DMS153 treated with DMSO at 0.1 percent for 48 hours (cell line): ENCODE measurements at regions not wholly inside any gene's neighbourhood (a gene's known extent, or its start where the extent isn't known, plus 50 kb on each side); places are given as distances from the start of the nearest gene placed in this dataset.
A peak's percentile ranks its signal among the peaks of the same experiment; 100 is the strongest.
"Not testable (repeated sequence)": the region's sequence is repeated elsewhere in the genome, so short reads cannot be mapped to it uniquely, and the experiment has no call there.

Experiments used
- DNase-seq: peaks from one replicate; lab custom pipeline; 2025; ENCODE audit not compliant: unreplicated experiment; lab: John Stamatoyannopoulos, UW

DNA sequence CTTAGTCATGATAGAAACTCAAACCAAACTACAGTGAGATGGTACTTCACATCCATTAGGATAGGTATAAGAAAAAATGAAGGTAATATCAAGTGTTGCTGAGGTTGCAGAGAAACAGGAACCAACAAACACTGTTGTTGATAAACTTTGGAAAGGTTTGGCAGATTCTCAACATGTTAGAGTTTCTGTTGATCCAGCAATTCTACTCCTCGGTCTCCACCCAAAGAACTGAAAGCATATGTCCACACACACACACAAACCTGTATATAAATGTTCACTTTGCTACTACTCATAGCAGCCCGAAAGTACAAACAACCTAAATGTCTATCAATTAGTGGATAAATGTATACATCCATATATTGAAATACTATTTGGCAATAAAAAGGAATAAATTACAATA is 128.3 kb upstream of the CARMIL1 start:
- no peak for DNase-seq

DNA sequence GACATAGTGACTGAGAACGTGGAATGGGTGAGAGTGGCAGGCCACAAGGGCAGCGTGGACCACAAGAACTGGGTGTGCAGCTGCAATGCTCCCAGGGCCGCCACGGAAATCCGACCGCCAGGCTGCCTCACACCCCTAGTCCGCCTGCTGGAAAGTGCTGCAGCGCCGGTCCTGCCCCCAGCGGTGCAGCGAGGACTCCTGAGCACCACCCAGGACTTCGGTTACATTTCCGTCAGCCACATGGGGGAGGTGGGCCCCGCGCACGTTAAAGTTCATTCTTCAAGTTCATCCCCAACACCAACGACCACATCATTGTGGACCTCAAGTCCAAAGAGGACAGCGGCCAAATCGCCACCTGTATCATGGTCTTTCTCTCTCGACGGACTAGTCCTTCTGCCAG is 126.1 kb upstream of the CARMIL1 start:
- DNase-seq: no peak

DNA sequence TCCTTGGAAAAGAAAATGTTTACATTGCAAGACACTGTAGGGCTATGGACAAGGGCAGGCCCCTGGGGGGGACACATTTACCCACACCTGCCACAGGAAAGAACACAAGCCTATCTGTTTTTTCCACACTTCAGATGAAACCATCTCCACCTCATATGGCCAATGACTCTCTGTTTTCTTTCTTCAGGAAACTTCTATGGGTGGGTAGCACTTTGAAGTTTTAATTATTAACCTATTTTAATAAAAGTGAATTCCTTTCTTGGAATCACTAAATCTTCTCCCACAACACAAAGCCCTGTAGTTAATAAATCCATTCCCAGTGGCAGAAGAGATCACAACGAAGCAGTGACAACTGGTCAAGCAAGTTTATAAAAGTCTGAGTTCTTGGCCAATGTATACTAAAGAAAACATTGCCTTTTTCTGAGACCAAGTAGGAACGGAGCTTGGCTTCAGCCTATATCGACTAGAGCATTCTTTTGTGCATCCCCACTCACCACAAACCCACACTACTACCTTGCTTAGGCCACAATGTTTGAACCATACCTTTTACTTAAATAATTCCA is 125.1 kb upstream of the CARMIL1 start:
- no peak for DNase-seq

DNA sequence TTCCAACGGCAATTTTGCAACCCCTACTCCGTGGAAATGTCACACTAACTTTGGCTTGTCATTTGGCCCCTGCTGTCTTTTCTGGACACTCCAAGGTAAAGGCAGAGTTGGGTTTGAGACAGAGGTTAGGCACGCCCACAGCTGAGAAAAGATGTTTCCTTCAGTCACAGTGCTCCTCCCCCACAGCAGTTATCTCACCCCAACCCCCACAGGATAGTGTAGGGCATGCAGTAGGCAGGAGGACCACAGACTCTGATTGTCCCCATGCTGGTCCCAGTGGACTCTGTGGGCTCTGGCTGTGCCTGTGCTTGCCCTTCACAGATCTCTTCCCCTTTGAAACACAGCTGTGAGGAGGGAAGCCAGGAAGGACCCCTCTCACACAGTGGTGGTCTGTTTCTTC is 124.0 kb upstream of the CARMIL1 start:
- DNase-seq: no peak

DNA sequence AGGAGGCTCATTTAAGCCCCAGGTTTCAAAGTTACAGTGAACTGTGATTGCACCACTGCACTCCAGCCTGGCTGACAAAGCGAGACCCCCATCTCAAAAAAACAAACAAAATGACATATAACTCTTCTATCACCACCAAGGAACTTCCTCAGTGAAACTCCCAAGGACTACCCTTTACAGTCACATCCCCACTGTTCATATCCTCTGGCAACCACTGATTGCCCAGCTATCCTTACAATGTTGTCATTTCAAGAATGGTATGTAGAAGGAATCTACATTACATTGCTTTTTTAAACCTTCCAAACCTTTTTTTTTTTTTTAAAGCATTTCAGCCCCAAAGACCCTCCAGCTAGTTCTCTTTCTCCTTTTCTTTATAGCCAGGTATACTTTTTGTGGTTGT is 123.1 kb upstream of the CARMIL1 start:
- no peak for DNase-seq

DNA sequence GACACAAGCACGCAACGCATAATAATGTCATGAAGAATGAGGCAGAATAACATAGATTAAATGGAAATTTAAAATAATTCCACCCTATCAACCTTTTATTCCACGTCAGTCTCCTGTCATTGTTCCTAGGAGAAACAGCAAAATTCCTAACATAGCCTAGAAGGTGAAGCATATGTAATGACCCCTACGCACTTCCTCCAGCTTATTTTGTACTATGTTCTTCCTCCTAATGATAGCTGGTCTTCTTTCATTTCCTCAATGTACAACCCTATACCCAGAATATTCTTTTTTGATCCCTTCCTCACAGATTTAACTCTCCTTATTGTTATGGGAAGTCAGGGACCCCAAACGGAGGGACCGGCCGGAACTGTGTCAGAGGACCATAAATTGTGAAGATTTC is 122.0 kb upstream of the CARMIL1 start:
- no peak for DNase-seq

DNA sequence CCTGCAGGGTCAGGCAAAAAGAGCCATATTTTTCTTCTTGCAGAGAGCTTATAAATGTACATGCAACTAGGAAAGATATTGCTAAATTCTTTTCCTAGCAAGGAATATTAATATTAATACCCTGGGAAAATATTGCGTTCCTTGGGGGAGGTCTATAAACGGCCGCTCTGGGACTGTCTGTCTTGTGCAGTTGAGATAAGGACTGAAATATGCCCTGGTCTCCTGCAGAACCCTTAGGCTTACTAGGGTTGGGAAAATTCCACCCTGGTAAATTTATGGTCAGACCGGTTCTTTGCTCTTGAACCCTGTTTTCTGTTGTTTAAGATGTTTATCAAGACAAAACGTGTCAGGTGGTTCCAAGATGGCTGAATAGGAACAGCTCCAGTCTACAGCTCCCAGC is 121.3 kb upstream of the CARMIL1 start:
- no peak for DNase-seq

DNA sequence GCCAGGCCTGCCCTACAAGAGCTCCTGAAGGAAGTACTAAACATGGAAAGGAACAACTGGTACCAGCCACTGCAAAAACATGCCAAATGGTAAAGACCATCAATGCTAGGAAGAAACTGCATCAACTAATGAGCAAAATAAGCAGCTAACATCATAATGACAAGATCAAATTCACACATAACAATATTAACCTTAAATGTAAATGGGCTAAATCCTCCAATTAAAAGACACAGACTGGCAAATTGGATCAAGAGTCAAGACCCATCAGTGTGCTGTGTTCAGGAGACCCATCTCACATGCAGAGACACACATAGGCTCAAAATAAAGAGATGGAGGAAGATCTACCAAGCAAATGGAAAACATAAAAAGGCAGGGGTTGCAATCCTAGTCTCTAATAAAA is 119.0 kb upstream of the CARMIL1 start:
- not testable (repeated sequence) for DNase-seq

DNA sequence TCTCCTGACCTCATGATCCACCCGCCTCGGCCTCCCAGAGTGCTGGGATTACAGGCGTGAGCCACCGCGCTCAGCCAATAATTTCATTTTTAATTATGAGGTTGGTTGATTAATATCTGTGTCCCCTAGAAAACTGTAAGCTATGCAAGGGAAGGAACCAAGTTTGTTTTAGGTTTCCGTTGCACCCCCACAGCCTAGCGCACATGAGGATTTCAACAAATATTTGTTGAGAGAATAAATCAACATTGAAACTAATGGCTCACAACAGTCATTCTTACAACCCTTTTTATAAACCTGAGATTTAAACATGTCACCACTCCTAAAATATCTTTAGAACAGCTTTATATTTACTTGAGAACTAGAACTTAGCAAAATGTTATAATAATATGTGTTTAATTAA is 114.0 kb upstream of the CARMIL1 start:
- no peak for DNase-seq

DNA sequence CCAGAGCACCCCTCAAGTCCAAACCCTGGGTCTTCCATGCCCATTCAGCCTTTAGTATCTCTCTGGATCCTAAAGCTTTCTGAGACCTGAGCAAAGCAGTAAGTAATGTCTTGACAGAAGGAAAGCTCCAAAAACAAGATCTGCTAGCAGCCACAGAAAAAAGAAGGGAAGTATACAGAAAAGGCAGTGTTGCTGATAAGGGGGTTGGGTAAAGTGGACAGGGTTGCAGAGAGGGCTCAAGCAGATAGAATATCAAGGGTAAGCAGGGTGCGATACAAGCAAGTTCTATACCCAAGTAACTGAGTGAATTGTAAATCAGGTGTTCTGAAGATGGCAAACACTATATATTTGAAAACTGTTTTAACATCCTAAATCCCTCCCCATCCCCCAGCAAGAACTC is 113.4 kb upstream of the CARMIL1 start:
- no peak for DNase-seq

DNA sequence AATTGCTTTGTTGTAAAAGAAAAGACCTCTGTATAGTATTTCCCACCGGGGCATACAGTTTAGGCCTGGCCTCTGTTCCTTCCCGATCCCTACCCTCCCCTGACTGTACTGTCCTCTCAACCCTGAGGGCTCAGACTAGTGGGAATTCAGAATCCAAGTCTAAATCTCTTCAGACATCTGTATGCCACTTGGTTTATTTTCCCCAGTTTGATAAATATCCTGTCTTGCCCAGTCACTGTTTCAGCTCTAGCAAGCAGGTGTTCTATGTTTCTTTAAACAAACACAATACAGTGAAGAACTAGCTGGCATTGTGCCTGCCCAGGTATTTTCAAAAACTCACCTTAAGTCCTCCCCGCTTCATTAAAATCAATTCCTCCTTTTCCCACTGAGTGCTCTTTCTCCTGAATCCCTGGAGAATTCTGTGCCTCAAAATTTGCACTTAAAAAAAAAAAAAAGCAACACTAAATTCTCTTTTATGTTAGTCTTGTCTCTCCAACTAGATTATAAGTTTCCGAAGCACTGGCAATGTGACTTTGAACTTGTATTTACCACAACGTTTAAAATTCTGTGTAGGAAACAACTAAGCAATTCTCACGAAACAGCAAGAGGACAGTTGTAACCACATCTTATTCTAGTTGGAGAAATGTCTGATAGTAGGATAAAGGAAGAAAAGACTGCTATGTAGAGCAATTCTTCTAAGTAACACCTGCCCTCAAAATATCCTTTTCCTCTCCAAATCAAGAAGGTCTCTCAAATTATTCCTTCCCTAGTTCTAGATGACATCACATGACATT is 112.0 kb upstream of the CARMIL1 start:
- DNase-seq: peak; percentile 29

DNA sequence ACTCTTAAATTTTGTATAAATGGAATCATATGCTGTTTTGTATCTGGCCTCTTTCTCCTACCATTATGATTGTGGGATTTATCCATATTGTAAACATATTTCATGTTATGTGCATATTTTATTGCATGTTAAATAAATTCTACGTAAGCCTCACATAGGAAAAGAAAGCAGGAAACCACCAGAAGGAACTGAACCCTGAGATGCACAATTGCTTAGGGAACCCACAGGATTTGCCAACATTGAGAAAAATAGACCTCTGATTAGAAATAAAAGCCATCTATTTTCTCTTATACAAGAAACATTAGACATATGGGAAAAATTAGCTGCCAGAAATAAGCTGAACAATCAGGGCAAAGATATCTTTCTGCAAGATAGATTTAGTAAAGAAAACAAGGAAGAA is 111.2 kb upstream of the CARMIL1 start:
- DNase-seq: no peak

DNA sequence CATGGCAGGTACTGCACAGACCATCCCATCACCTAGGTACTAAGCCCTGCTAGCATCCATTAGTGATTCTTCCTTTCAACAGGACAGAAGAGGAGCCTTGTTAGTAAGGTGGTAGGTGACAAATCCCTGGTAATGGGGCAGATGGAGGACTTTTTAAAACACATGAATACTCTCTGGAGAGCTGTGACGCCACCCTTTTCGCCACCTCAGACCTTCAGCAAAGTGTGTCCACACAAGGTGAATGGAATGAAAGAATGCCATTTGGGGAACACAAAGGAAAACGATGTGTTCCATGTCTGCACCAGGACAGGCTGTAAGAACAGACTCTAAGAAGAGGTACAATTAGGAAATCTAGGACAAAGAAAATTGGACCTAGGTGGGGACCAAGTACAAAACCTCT is 110.5 kb upstream of the CARMIL1 start:
- no peak for DNase-seq

DNA sequence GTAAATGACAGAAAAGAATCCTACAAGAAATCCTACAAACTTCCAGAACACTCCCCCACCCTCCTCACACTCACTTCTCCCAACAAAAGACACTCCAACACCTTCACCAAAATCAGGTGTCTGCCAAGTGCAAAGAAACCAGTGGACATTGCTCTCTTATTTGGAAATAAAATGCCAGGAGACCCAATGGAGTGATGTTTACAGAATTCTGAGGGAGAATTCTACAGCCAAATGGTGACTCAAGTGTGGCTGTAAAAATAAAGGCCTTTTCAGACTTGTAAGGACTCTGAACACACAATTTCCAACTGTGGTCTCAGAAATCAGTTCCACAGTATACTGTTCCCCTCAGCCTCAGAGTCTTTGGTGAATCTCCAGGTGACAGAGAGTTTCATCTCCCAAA is 109.6 kb upstream of the CARMIL1 start:
- no peak for DNase-seq

DNA sequence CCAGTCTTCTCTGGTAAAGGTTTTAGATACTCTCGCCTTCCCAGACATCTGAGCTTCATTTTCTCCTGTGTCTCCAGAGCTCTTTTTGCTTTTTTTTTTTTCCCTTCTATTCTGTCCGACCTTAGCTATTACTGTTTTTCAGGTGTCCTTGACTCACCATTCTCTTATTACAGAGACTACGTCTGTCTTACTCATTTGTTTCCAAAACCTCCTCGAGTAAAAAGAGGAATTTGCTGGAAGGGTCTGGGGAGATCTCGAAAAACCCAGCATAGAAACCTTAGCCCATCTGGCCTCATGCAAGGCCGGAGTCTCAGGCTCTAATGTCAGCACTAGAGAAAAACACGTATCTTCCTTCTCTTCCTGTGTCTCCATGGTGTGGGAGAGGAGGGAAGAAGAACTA is 109.2 kb upstream of the CARMIL1 start:
- no peak for DNase-seq

DNA sequence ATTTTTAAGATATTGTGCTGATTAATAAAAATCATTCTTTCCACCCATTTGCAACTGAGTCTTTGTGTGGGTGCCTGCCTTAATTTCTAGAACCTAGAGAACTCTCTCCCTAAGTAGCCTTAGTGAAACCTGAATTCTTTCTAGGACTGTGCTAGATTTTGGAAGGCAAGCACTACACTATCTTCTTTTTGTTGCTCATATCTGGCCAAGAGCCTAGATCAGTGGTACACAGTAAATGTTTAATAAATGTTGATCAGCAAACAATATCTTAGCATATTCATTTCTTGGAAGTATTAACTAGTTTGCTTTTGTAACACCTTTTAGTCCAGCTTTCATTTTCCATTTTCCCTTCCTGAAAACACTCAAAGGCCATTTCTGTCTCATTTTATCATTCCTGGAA is 108.5 kb upstream of the CARMIL1 start:
- DNase-seq: no peak

DNA sequence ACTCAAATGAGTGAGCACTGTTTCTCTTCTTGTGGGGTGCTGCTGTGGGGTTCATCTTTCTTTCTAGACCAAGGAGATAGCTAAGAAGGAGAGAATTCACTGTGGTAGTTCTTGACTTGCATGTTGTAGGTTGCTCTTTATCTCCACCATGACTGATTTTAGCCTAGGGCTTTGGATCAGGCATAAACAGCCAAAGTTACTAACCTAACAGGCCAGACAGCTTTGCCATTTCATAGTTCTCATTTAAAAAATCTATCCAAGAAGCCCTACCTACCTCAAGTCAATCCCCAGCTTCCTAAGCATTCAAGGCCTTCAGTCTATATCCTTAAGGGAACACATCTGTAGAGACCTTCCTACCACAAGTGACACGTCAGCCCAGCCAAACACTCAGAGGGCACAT is 107.9 kb upstream of the CARMIL1 start:
- DNase-seq: no peak

DNA sequence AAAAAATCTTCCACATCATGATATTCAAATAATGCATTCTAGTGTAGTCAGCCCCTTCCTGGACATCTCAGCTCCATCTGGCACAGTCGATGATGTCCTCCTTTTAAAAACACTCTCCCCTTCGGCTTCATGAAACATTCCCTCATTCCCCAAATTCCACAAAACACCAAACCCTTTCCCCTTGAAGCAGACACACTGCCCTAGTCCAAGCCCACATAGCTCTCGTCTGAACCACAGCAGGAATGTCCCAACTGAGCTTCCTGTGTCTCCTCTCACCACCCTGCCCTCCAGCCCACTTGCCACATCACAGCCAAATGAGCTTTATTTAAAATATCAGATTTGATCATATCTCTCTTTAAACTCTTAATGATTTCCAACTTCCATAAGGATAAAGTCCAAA is 106.4 kb upstream of the CARMIL1 start:
- DNase-seq: no peak

DNA sequence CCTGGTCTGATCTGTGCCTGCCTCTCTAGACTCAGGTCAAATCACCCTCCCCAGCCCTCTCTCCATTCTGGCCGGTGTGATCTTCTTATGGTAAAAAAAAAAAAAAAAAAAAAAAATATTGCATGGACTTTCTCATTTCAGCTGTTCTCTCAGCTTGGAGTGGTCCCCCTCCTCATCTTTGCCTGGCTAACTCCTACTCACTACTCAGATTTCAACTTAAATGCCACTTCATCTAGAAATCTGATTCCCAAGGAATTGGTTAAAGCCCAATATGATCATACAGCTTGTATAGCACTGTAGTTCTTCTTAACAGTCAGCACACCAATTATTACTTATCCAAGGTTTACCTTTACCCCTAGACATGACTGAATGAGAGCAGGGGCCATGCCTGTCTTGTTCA is 105.9 kb upstream of the CARMIL1 start:
- DNase-seq: no peak

DNA sequence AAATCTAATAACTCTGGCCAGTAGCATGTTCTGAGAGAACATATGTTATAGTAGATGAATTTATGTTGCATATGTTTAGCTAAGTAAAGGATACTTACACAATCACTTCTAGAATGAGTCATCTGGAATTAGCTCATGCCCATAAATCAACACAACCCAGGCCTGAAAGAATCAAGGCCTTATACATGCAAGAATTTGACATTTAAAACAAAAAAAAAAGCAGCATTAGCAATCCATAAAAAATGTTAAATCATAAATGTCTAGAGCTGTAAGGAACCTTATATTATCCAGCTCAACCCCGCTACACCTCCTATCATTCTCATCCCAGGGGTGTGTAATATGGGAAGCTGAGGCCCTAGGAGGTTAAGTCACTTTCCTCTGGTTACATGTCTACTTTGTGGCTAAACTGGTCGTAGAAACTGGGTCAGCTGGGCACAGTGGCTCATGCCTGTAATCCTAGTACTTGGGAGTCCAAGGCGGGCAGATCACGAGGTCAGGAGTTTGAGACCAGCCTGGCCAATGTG is 105.2 kb upstream of the CARMIL1 start:
- peak; percentile 29 for DNase-seq

DNA sequence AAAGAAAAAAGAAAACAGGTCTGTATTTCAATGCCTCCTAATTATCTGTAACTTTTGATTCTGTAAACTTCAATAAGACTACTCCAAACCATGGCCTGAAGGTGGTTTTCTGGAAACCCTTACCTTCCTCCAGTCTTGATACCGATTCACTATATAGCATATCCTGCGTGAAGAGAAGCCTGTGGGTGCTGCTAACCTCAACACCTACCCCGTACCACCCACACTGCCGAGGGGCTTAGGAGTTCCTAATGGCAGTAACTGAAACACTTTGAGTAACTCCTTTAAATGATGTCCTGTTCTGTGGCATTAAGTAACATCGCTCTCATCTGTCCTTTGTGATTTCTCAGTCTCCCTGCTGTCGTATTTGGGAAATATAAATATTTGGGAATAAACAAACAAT is 104.5 kb upstream of the CARMIL1 start:
- DNase-seq: no peak

DNA sequence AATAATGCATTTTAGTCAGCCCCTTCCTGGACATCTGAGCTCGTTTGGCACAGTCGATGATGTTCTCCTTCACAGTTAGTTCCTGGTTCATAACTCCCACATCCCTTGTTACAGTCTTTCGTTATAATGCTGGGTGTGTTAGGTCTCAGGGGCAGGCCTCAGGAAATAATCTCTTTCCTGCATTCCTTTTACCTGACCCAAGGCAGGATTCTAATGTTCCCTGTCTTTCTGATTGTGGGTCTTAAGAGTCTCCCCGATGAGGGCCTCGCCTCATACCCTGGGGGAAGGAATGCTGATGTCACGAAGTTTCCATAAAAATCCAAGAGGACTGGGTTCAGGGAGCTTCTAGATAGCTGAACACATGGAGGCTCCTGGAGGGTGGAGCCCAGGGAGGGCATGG is 104.0 kb upstream of the CARMIL1 start:
- no peak for DNase-seq

DNA sequence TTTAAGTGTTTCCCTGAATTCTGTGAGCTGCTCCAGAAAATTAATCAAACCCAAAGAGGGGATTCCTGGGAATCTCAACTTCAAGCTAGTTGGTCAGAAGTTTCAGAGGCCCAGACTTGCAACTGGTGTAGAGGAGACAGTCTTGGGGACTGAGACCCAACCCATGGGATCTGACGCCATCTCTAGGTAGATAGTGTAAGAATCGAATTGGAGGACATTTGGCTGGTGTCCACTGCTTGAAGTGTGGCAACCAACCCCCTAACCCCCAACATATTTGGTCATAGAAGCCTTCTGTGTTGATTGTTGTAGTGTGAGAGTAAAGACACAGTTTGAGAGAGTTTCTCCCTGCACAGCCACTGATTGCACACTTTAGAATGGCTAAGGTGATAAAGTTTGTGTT is 103.5 kb upstream of the CARMIL1 start:
- DNase-seq: no peak
